Activated CD8-positive, alpha-beta memory T cell treated with anti-CD3 and anti-CD28 coated beads for 24 hours (primary cell): ENCODE measurements at regions not wholly inside any gene's neighbourhood (a gene's known extent, or its start where the extent isn't known, plus 50 kb on each side); places are given as distances from the start of the nearest gene placed in this dataset.

ENCODE experiments used
- DNase-seq: peaks from one replicate; pipeline ENCODE4 v3.0.0-alpha.2; 2020

GRCh38 chr4:175871774-175872405 lies 59.8 kb upstream of the GPM6A start:
- DNase-seq: no peak

GRCh38 chr4:175873707-175874106 lies 61.6 kb upstream of the GPM6A start:
- DNase-seq: no peak

GRCh38 chr4:175874306-175874705 lies 62.2 kb upstream of the GPM6A start:
- DNase-seq: no peak

- no peak for DNase-seq
Measured at GRCh38 chr4:175875993-175876771, 64.1 kb upstream of the GPM6A start.

DNA sequence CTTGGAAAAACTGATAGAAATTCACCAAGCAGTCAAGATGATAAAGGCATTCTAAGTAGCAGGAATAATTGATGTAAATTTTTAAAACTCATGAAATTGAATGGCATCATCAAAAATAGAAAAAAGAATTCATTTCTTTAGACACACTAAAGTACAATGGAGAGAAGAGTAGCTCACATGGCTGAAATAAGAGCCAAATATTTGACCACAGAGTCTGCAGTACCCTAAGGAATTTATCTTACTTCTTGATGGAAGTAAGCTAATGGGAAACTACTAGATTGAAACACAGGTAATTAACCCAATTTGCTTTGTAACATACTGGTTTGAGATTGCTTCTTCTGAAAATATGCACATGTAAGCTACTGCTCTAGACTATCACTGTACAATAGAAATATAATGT lies 70.8 kb upstream of the GPM6A start:
- no peak for DNase-seq

- DNase-seq: no peak
Measured at GRCh38 chr4:175884048-175884447, 72.0 kb upstream of the GPM6A start.

DNA sequence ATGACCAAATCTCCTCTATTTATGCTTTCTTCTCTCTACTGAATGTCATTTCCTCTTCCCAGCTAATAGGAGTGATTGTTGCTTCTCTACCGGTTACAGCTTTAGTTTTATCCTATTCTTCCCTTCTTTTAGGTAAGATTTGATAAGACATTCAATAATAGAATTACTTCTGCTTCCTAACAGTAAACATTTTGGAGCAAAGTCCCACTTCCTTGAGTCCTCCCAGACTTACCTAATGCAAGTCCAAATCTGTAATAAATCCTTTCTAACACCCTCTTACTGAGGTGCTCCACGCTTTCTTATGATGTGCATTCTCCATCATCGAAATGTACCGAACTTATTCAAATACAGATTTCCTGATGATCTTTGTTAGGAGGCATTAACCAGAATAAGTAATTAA lies 79.2 kb upstream of the GPM6A start:
- no peak for DNase-seq

DNA sequence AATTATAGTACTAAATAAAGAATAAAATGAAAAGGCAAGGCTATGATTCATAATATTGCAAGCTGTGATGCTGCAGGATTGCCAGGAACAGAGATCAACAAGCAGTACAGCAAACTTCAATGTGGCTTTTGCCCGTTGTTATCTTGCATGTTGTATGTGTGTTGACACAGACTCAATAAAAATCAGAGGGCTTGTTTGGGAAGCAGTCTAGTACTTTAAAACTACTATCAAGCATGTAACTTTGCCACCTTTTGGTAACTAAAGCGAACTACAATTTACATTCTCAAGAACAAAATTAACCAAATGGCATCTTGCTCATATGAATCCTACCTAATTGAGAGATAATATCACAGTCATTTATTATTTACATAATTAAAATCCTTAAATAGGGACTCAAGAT lies 79.8 kb upstream of the GPM6A start:
- no peak for DNase-seq

DNA sequence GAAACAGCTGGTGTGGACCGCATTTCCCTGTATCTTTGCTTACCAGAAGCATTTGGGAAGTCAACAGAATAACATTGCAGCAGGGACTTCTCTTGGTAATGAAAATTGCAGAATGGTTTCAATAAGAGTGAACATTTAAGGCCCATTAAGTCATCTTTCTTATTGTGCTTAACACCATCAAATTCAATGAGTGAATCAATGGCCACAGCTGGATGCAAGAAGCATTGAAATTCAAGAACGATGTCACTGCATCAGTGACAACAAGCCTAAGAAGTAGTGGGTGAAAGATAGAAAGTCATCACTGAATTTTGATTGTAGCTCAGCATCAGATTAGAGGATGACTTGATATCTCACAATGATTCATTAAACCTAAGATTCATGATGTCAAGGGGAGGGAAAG lies 93.9 kb upstream of the GPM6A start:
- DNase-seq: no peak

DNA sequence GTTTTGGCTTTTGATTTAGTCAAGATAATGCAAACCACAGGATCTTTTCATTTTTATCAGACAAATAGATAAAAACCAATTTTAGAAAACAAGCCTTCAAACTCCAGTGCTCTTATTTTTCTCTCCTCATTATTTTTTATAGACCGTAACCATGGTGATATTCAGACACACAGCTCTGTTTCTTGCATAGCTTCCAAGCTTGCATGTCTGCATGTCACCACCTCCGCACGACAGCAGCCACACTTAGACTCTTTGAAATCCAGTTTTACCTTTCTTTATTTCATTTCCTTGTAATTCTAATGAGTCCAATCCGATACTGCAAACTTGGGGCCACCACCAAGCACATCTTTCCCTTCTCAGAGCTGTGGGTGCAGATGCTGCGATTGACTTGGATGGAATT lies 94.3 kb upstream of the GPM6A start:
- DNase-seq: no peak

DNA sequence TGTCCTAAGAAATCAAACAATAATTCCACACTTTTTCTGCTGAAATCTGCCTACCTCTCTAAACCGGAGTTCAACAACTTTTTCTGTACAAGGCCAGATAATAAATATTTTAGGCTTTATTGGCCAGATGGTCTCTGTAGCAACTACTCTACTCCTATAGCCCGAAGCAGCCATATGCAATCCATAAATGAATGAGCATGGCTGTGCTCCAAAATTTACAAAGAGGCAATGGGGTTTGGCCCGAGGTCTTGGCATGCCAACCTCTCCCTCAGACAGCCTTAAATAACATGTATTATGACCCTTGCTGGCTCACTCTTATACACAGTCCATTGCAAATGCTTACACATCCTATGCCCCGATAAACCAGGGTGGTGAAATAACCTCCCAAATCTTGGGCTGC lies 98.6 kb upstream of the GPM6A start:
- DNase-seq: no peak

- no peak for DNase-seq
Measured at GRCh38 chr4:175916626-175917351, 104.7 kb upstream of the GPM6A start.

- no peak for DNase-seq
Measured at GRCh38 chr4:175927121-175927520, 115.1 kb upstream of the GPM6A start.

- DNase-seq: no peak
Measured at GRCh38 chr4:175929441-175929840, 117.4 kb upstream of the GPM6A start.

- no peak for DNase-seq
Measured at GRCh38 chr4:175929932-175930331, 117.9 kb upstream of the GPM6A start.

GRCh38 chr4:175930471-175930870 lies 118.4 kb upstream of the GPM6A start:
- DNase-seq: no peak

- DNase-seq: no peak
Measured at GRCh38 chr4:175932116-175932515, 120.1 kb upstream of the GPM6A start.

DNA sequence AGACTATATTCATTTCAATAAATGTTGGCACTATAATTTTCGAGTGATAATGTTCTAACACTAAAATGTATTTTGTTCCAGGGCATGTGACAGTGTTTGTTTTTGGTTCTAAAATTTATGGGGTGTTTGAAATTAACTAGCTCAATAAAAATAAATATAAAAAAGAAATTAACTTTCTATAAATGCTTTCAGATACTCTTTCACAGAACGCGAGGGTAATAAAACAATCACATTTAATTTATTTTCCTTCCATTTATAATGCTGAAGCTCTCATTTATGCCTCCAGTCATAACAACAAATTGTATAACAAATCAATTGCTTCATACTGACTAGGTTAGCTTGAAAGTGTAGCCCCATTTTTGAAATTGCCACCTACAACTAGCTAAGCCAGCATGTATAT lies 122.4 kb upstream of the GPM6A start:
- no peak for DNase-seq

DNA sequence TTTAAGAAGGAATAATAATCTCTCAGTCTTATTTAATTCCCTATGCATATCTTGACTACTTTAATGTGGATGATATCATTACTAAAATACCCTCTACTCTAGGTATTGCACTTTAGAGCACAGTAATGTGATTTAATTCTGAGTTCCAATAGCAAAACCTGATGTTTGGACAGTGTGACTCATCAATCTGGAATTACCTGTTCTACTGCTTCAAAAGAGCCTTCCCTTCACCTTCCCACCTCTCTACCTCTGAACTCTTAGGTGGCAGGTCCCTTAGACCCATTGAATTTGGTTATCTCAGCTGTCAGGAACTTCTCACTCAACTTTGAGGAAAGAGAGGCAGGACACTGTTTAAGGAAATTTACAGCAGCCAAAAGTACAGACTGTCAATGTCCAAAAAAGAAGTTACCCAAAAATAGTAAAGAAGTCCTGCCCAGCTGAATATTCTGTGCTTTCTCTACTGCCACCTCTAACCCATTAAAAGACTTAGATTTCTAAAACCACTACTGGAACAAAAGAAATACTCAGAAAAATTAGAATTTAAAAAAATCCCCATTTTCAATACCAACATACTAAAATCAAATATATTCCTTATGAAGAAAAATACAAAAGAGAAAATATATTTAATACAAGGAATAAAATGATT lies 123.1 kb upstream of the GPM6A start:
- no peak for DNase-seq

DNA sequence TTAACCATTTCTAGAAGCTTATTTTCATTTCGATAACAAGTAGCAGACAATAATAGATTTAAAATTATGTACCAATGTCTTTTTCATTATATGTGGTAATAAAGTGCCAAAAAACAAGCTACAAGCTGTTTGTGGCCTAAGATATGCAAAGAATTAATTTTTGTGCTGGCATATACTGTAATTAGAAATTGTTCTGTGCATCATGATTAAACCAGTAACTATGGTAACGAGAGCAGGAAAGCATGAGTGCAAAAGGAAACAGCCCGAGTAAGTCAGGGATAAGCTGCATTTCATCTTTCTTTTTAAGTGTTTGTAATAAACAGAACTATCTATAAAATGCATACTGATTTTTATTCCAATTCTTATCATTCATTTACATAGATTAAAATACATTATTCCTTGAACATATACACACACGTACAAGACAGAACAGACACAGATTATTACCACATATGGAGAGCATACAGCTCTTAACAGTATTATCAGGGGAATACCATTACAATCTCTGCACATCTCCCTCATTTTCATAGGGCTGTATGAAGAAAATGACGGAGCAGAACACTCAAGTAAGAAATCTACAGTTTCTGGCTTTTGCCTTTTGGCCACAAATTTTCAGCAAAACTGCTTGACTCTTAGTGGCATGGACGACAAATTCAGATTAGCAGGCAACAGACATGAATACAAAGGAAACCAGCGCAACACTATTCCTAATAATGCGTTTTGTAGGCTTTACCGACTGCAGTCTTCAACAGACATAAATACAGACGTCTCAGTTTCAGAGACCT lies 121.3 kb upstream of the WDR17 start:
- DNase-seq: no peak

- DNase-seq: no peak
Measured at GRCh38 chr4:175946472-175947116, 119.0 kb upstream of the WDR17 start.

DNA sequence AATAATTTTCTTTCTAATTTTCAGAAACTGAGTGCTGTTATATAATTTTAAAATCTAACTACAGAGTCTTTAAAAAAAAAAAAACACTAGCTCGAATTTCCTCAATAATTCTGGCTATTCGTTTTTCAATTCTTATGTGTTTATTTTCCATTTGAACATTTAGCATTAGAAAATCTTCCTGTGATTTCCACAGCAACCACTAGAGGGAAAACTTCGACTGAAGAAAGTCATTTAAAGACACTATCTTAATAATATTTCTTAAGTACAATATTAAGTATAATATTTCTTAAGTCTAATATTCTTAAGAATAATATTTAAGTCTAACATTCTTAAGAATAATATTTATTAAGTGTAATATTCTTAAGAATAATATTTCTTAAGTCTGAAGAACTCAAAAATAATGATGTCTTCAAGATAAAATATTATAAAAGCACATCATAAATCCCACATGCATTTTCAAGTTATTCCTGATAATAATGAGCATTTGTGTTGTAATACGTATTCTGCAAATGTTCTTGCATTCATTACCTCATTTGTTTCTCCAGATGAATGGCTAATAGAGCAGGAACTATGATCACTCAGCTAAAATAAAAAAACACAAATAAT lies 118.4 kb upstream of the WDR17 start:
- no peak for DNase-seq
